ENCODE measurements at regions not wholly inside any gene's neighbourhood (a gene's known extent, or its start where the extent isn't known, plus 50 kb on each side); places are given as distances from the start of the nearest gene placed in this dataset.

- TF ChIP-seq CTCF (optimal IDR thresholded peaks at IDR 0.05 in 1 of 3, IDR thresholded peaks at IDR 0.05 in 1 of 3, conservative IDR thresholded peaks at IDR 0.05 in 1 of 3; ENCODE audit: extremely low read depth in 1 of 3, insufficient read depth in 2 of 3, low read length in 3 of 3), result peak in 1 of 3 experiments; percentile 29
- no peak for TF ChIP-seq EZH2 (IDR thresholded peaks at IDR 0.05; ENCODE audit: low read length)
These were observed 552.7 kb upstream of the PSMD7 start for GRCh38 chr16:73743665-73744496.

Data from keratinocyte (primary cell).